NT2/D1 (cell line): ENCODE measurements at regions not wholly inside any gene's neighbourhood (a gene's known extent, or its start where the extent isn't known, plus 50 kb on each side); places are given as distances from the start of the nearest gene placed in this dataset.

Experiments
- DNase-seq: peaks from one replicate; pipeline ENCODE4 v3.0.0-alpha.2; 2011; ENCODE audit warnings: low read depth, low spot score
- H3K27me3 ChIP-seq: 2 replicates; pipeline ENCODE4 v1.6.0; 2011; ENCODE audit warnings: mild to moderate bottlenecking; ENCODE audit not compliant: insufficient read length, insufficient read depth
- H3K36me3 ChIP-seq: 2 replicates; pipeline ENCODE4 v1.6.1; 2011; ENCODE audit warnings: mild to moderate bottlenecking, low read length, mixed read lengths; ENCODE audit not compliant: insufficient read depth, insufficient read length
- H3K4me1 ChIP-seq: 2 replicates; pipeline ENCODE4 v1.5.1; 2011; ENCODE audit not compliant: insufficient read depth, insufficient read length
- H3K4me3 ChIP-seq: 2 replicates; pipeline ENCODE4 v1.5.1; 2011; ENCODE audit warnings: low read depth; ENCODE audit not compliant: insufficient read length
- H3K9ac ChIP-seq: 2 replicates; pipeline ENCODE4 v1.6.0; 2011; ENCODE audit warnings: low read depth; ENCODE audit not compliant: insufficient read length
- H3K9me3 ChIP-seq: 2 replicates; pipeline ENCODE4 v1.5.1; 2011; ENCODE audit warnings: mild to moderate bottlenecking, low read length; ENCODE audit not compliant: insufficient read depth
- SUZ12 ChIP-seq: IDR thresholded peaks from 2 replicates; pipeline ENCODE4 v1.6.1; 2011; ENCODE audit not compliant: insufficient read length, insufficient read depth; ENCODE audit errors: extremely low read depth
- YY1 ChIP-seq: IDR thresholded peaks from 2 replicates; pipeline ENCODE4 v1.6.1; 2011; ENCODE audit not compliant: insufficient read length, insufficient read depth
- ZNF274 ChIP-seq: IDR thresholded peaks from 2 replicates; pipeline ENCODE4 v1.6.1; 2011; ENCODE audit warnings: mild to moderate bottlenecking, low read depth, low read length

DNA sequence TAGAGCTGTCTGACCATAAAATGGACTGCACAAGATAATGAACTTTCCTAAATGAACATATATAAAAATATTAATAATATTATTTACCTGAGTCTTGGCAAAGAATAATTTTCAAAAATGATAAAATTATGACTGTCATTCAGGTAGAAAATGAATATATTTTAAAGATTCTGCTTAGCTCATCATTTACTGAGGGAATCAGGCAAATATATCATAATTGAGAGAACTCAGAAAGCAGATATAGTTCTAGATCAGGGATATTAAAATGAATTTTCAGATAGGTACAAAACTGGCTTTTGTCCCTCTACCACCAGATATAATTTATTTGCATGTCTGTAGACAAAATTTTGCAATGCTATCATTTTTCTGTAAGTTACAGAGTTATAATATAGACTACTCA, 86.1 kb upstream of the CPM start:
- H3K4me1 ChIP-seq = no peaks in the 10 kb centered on the region
- H3K36me3 ChIP-seq = no peaks in the 10 kb centered on the region
- no peaks in the 10 kb centered on the region for H3K27me3 ChIP-seq
- no peaks in the 10 kb centered on the region for H3K9me3 ChIP-seq
- no peak for DNase-seq
- no peak overlapping the region for H3K4me3 ChIP-seq
- H3K9ac ChIP-seq = no peak overlapping the region
- TF ChIP-seq SUZ12 (no peak), ZNF274 (no peak), YY1 (no peak)

DNA sequence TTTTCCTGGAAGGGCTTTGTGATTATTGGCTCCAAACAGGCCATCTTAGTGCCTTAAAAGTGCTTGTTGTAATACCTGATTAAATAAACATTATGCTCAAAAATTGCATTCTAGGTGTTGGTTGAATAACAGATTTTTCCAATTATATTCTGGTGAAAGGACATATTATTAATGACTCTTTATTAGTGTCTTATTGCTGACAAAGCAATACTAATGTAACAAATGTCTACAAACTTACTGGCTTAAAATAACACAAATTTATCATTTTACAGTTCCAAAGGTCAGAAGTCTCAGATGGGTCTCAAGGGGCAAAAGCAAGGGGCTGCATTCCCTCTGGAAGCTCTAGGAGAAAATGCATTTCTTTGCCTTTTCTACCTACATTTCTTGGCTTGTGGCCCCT, 86.9 kb upstream of the CPM start:
- H3K36me3 ChIP-seq = no peaks in the 10 kb centered on the region
- no peaks in the 10 kb centered on the region for H3K9me3 ChIP-seq
- DNase-seq = no peak
- no peak overlapping the region for H3K4me3 ChIP-seq
- TF ChIP-seq YY1 (no peak), SUZ12 (no peak), ZNF274 (no peak)
- no peak overlapping the region for H3K9ac ChIP-seq
- no peaks in the 10 kb centered on the region for H3K4me1 ChIP-seq
- H3K27me3 ChIP-seq = no peaks in the 10 kb centered on the region

DNA sequence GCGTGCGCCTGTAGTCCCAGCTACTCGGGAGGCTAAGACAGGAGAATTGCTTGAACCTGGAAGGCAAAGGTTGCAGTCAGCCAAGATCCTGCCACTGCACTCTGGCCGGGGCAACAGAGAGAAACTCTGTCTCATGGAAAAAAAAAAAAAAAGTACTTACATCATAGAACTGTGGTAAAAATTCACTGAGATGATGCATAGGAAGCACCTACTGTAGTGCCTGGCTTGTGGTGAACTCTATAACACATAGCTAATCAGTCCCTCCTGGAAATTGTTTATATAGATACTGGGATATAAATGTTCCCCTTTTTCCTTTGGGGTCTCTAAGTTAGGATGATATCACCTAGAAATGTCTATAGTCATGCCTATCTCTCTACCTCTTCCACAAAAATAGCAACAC, 89.7 kb upstream of the CPM start:
- no peak for TF ChIP-seq YY1
- TF ChIP-seq SUZ12 = no peak
- no peak for TF ChIP-seq ZNF274
- H3K9me3 ChIP-seq = no peaks in the 10 kb centered on the region
- no peak overlapping the region for H3K4me3 ChIP-seq
- H3K4me1 ChIP-seq = no peaks in the 10 kb centered on the region
- DNase-seq = no peak
- H3K36me3 ChIP-seq = no peaks in the 10 kb centered on the region
- H3K9ac ChIP-seq = no peak overlapping the region
- H3K27me3 ChIP-seq = no peaks in the 10 kb centered on the region

DNA sequence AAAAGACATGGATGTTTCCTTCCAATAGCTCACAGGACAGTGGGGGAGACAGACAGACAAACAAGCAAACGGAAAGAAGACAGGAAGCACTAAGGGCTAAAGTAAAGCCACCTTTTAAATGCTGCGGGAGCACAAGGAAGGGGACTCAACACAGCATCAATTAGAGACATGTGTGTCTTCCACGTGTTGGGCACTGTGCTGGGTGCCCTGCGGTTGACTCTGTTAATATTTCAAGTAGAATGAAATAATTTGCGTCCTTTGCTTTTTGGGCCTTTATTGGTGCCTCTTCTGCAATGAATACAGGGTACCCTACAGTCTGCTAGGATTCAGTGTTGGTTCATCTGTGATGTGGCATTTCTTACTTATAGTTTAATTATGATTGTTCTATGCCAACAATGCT, 90.9 kb upstream of the CPM start:
- H3K4me3 ChIP-seq = no peak overlapping the region
- H3K4me1 ChIP-seq = no peaks in the 10 kb centered on the region
- no peaks in the 10 kb centered on the region for H3K36me3 ChIP-seq
- TF ChIP-seq YY1 = no peak
- no peak for TF ChIP-seq SUZ12
- TF ChIP-seq ZNF274 = no peak
- H3K9me3 ChIP-seq = no peaks in the 10 kb centered on the region
- no peak for DNase-seq
- no peak overlapping the region for H3K9ac ChIP-seq
- no peaks in the 10 kb centered on the region for H3K27me3 ChIP-seq

DNA sequence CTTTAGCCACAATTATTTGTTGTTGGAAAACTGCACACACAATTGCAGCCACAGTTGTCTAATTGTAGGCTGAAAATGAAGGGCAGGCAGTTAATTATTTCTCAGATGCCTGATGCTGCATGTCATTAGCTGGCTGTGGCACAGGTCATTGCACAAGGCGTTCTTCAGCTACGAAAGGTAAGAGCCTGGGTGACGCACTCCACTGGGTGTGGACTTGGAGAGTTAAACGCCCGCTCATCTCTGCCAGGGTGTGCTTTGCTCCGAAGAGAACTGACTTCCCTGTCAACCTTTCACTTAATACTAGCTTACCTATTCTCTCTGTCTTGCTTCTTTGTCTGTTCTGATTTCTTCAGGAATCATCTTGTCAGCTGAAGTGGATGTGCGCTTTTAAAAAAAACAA, 91.4 kb upstream of the CPM start:
- no peaks in the 10 kb centered on the region for H3K36me3 ChIP-seq
- DNase-seq = no peak
- H3K9ac ChIP-seq = no peak overlapping the region

DNA sequence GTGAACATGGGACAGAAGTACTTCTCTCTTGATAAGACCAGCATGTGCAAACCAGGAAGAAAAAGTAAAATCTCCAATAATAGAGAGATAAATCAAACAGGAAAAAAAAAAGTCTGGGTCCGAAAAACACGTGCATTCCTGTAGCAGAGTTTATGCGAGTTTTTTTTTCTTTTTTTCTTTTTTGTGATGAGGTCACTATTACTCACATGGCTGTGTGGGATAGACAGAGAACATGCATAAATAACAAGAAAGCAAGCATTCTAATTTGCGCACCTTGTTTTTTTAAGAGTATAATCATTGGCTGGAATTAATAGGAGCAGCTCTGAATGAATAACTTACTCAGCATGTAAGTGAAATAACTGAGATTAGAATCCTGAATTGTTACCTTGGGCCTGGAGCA, 91.9 kb upstream of the CPM start:
- H3K4me3 ChIP-seq = no peak overlapping the region
- H3K27me3 ChIP-seq = no peaks in the 10 kb centered on the region
- no peaks in the 10 kb centered on the region for H3K4me1 ChIP-seq
- no peak for TF ChIP-seq ZNF274
- TF ChIP-seq SUZ12 = no peak
- no peak for TF ChIP-seq YY1
- no peaks in the 10 kb centered on the region for H3K9me3 ChIP-seq
- H3K36me3 ChIP-seq = no peaks in the 10 kb centered on the region
- H3K9ac ChIP-seq = no peak overlapping the region
- DNase-seq = no peak

More for the DNA sequence above, 91.4 kb upstream of the CPM start:
- TF ChIP-seq ZNF274 (no peak), YY1 (no peak), SUZ12 (no peak)
- Histone ChIP-seq H3K4me3 (no peak overlapping the region), H3K27me3 (no peaks in the 10 kb centered on the region), H3K4me1 (no peaks in the 10 kb centered on the region), H3K9me3 (no peaks in the 10 kb centered on the region)

DNA sequence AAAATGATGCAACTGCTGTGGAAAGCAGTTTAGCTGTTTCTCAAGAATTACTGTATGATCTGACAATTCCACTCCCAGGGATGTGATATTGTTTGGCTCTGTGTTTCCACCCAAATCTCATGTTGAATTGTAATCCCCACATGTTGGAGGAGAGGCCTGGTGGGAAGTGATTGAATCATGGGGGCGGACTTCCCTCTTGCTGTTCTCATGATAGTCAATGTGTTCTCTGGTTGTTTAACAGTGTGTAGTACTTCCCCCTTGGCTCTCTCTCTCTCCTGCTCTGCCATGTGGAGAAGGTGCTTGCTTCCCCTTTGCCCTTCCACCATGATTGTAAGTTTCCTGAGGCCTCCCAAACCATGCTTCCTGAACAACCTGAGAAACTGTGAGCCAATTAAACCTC, 93.4 kb upstream of the CPM start:
- DNase-seq = no peak
- H3K9ac ChIP-seq = no peak overlapping the region
- TF ChIP-seq SUZ12 (no peak), ZNF274 (no peak), YY1 (no peak)
- H3K36me3 ChIP-seq = no peaks in the 10 kb centered on the region
- H3K9me3 ChIP-seq = no peaks in the 10 kb centered on the region
- H3K4me1 ChIP-seq = no peaks in the 10 kb centered on the region
- no peaks in the 10 kb centered on the region for H3K27me3 ChIP-seq
- no peak overlapping the region for H3K4me3 ChIP-seq

DNA sequence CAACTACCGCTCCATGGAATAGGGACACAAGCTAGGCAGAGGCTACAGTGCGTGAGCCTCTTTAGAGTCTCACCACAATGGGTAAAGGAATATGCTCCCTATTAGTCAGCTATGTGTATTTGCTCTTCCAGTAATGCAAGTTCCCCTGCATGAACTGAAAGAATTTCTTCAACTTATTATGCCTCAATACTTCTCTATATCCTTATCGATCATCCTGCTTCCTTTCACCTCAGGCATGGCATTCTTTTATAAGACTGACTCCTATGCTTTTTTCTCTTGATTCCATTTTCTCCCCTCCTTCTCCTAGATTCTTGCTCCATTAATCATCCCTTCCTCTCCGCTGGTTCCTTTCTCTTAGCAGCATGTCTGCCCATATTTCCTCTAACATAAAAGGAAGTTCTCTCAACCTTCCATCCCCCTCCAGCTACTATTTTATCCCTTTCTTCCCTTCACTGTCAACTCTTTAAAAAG, 94.5 kb upstream of the CPM start:
- Histone ChIP-seq H3K27me3 (no peaks in the 10 kb centered on the region), H3K4me1 (no peaks in the 10 kb centered on the region), H3K36me3 (no peaks in the 10 kb centered on the region), H3K9ac (no peak overlapping the region), H3K9me3 (no peaks in the 10 kb centered on the region), H3K4me3 (no peak overlapping the region)
- DNase-seq = no peak
- TF ChIP-seq SUZ12 (no peak), ZNF274 (no peak), YY1 (no peak)
